WTC11 (cell line): ENCODE measurements at regions not wholly inside any gene's neighbourhood (a gene's known extent, or its start where the extent isn't known, plus 50 kb on each side); places are given as distances from the start of the nearest gene placed in this dataset.

Source experiments
- CTCF ChIP-seq: fragments of 200-600 bp; IDR thresholded peaks from 2 replicates; pipeline ENCODE4 v1.8.0; 2022; ENCODE audit warnings: antibody characterized with exemption
- MAX ChIP-seq: sonication (generic); formaldehyde crosslinking; IDR thresholded peaks from 2 replicates; pipeline ENCODE4 v1.8.0; 2022; ENCODE audit warnings: mild to moderate bottlenecking, missing genetic modification reagents

- TF ChIP-seq CTCF (no peak), MAX (no peak)
These were observed 800.0 kb downstream of the PDHA2 start for GRCh38 chr4:96639932-96640331.
